Endothelial cell of umbilical vein (primary cell): ENCODE measurements at regions not wholly inside any gene's neighbourhood (a gene's known extent, or its start where the extent isn't known, plus 50 kb on each side); places are given as distances from the start of the nearest gene placed in this dataset.

Source experiments
- BruUV-seq: library from RNA; stranded (reverse); fragments of 400-500 nt; replicated peaks from 2 replicates; lab custom pipeline; 2021; lab: Mats Ljungman, UMichigan
- CTCF ChIA-PET: fragments of 300-600, 350-600 bp; sonication (Branson Sonifier 250); formaldehyde crosslinking; loops from one replicate; lab custom pipeline; 2021; ENCODE audit warnings: antibody characterized with exemption, inconsistent platforms; lab: Charles Lee
- POLR2A ChIA-PET: fragments of 300-600, 350-600 bp; sonication (Branson Sonifier 250); formaldehyde crosslinking; loops from one replicate; lab custom pipeline; 2021; ENCODE audit warnings: antibody characterized with exemption, inconsistent platforms; lab: Charles Lee
- DNase-seq: peaks from one replicate; pipeline ENCODE4 v3.0.0-alpha.2; 2011; ENCODE audit warnings: low read depth, low spot score
- FAIRE-seq: peaks from 2 replicates; lab custom pipeline; 2011; peaks lifted over from hg19 to GRCh38; lab: Jason Lieb, UNC
- H2AFZ ChIP-seq: 2 replicates; pipeline ENCODE4 v1.6.0; 2012; ENCODE audit warnings: low read depth, low read length, control low read depth, inconsistent platforms
- H3K27ac ChIP-seq: 2 replicates; pipeline ENCODE4 v1.5.1; 2011; ENCODE audit warnings: low read depth, mild to moderate bottlenecking, control low read depth, low read length, moderate library complexity; ENCODE audit not compliant: insufficient read depth
- H3K27me3 ChIP-seq, 2 experiments: 2 replicates each; pipeline versions ENCODE4 v1.6.0 to v1.6.1; 2011; ENCODE audit warnings: low read length in 2 of 2, mixed read lengths in 1 of 2; ENCODE audit not compliant: control insufficient read depth in 2 of 2, insufficient read depth in 2 of 2
- H3K36me3 ChIP-seq, 2 experiments: 2 replicates in 1 of 2; 3 replicates in 1 of 2; pipeline ENCODE4 v1.5.1; 2011; ENCODE audit warnings: low read length in 2 of 2, mild to moderate bottlenecking in 1 of 2, moderate library complexity in 1 of 2; ENCODE audit not compliant: control insufficient read depth in 2 of 2, insufficient read depth in 2 of 2; ENCODE audit errors: extremely low read depth in 1 of 2
- H3K4me1 ChIP-seq: 3 replicates; pipeline ENCODE4 v1.5.1; 2011; ENCODE audit warnings: mild to moderate bottlenecking, low read length; ENCODE audit not compliant: control insufficient read depth, insufficient read depth; ENCODE audit errors: extremely low read depth
- H3K4me2 ChIP-seq: 2 replicates; pipeline ENCODE4 v1.6.1; 2011; ENCODE audit warnings: low read length, control low read depth, mixed read lengths; ENCODE audit not compliant: insufficient read depth
- H3K4me3 ChIP-seq, 3 experiments: fragments of 200-600 bp in 1 of 3; sonication (generic), shearing (Covaris generic) in 1 of 3; replicated peaks in 1 of 3; 2 replicates each; pipeline ENCODE4 v1.5.1; 2011 to 2016; ENCODE audit warnings: control low read depth in 3 of 3, low read length in 3 of 3, mild to moderate bottlenecking in 2 of 3, inconsistent platforms in 1 of 3, low read depth in 1 of 3, moderate library complexity in 1 of 3; ENCODE audit not compliant: insufficient read depth in 1 of 3
- H3K79me2 ChIP-seq: 2 replicates; pipeline ENCODE4 v1.6.0; 2012; ENCODE audit warnings: low read length, inconsistent platforms; ENCODE audit not compliant: control insufficient read depth, insufficient read depth
- H3K9ac ChIP-seq: replicated peaks from 2 replicates; pipeline ENCODE3; 2011; ENCODE audit warnings: low read length, control low read depth; ENCODE audit not compliant: insufficient read depth; ENCODE audit errors: extremely low read depth
- H3K9me1 ChIP-seq: replicated peaks from 3 replicates; pipeline ENCODE4 v1.6.0; 2011; ENCODE audit warnings: mild to moderate bottlenecking, low read length; ENCODE audit not compliant: control insufficient read depth, insufficient read depth; ENCODE audit errors: extremely low read depth
- H3K9me3 ChIP-seq: replicated peaks from 2 replicates; pipeline ENCODE4 v1.5.1; 2012; ENCODE audit warnings: low read length, inconsistent platforms; ENCODE audit not compliant: control insufficient read depth, insufficient read depth
- H4K20me1 ChIP-seq: replicated peaks from 2 replicates; pipeline ENCODE3; 2011; ENCODE audit warnings: mild to moderate bottlenecking, low read length; ENCODE audit not compliant: control insufficient read depth, insufficient read depth; ENCODE audit errors: extremely low read depth
- CTCF ChIP-seq, 2 donors: IDR thresholded peaks; 1 replicate in 1 of 2; 2 replicates in 1 of 2; pipeline ENCODE4 v1.5.1; 2011; ENCODE audit warnings: low read length in 2 of 2, mild to moderate bottlenecking in 2 of 2, moderate library complexity in 2 of 2, control low read depth in 1 of 2, inconsistent platforms in 1 of 2, low read depth in 1 of 2; ENCODE audit not compliant: insufficient read depth in 1 of 2; ENCODE audit errors: extremely low read depth in 1 of 2
- EZH2 ChIP-seq: IDR thresholded peaks from 2 replicates; pipeline ENCODE4 v1.6.1; 2012; ENCODE audit warnings: borderline replicate concordance, low read depth, mild to moderate bottlenecking, moderate library complexity, low read length, inconsistent platforms; ENCODE audit not compliant: severe bottlenecking
- FOS ChIP-seq: IDR thresholded peaks from 2 replicates; pipeline ENCODE4 v1.6.1; 2011; ENCODE audit warnings: mild to moderate bottlenecking, low read length, moderate library complexity, borderline replicate concordance; ENCODE audit not compliant: insufficient read depth
- GATA2 ChIP-seq: IDR thresholded peaks from 2 replicates; pipeline ENCODE4 v1.7.0; 2011; ENCODE audit warnings: low read depth, mild to moderate bottlenecking, moderate library complexity, mixed read lengths, low read length; ENCODE audit not compliant: insufficient read length, insufficient read depth
- JUN ChIP-seq: IDR thresholded peaks from 2 replicates; pipeline ENCODE4 v1.6.1; 2011; ENCODE audit warnings: borderline replicate concordance, low read depth; ENCODE audit not compliant: insufficient read length, insufficient read depth
- MYC ChIP-seq: IDR thresholded peaks from one replicate; pipeline ENCODE4 v1.6.1; 2011; ENCODE audit warnings: mild to moderate bottlenecking, low read depth, low read length
- POLR2A ChIP-seq: IDR thresholded peaks from 2 replicates; pipeline ENCODE4 v1.6.1; 2012; ENCODE audit warnings: low read depth, mild to moderate bottlenecking, control low read depth, low read length
- POLR2AphosphoS5 ChIP-seq: IDR thresholded peaks from 2 replicates; pipeline ENCODE4 v1.6.1; 2012; ENCODE audit warnings: low read depth, mild to moderate bottlenecking, control low read depth, low read length, moderate library complexity; ENCODE audit not compliant: insufficient read depth
- dilution Hi-C: fragments of 300-500 bp; cut with MboI; formaldehyde crosslinking; loops from one replicate; pipeline ENCODE4 v1.15.0; 2019; ENCODE audit warnings: low sequenced_read_pairs; ENCODE audit not compliant: extremely low pct_ligation_motif_present
- intact Hi-C: fragments of 100-400 bp; cut with micrococcal nuclease; formaldehyde crosslinking; loops from one replicate; pipeline ENCODE4 v1.10.0; 2022
- TF ChIP-seq, protein P1 (sequence below): IDR thresholded peaks from 2 replicates; pipeline ENCODE4 v1.6.1; 2011; ENCODE audit not compliant: insufficient read depth, insufficient read length

- Histone ChIP-seq H3K27ac (no peak overlapping the region), H2AFZ (no peak overlapping the region), H3K9me1 (no peaks in the 10 kb centered on the region), H3K36me3 (no peaks in the 10 kb centered on the region), H3K9ac (no peak overlapping the region), H3K4me2 (no peak overlapping the region), H3K4me1 (no peaks in the 10 kb centered on the region), H3K9me3 (no peaks in the 10 kb centered on the region), H3K27me3 (no peaks in the 10 kb centered on the region), H4K20me1 (no peaks in the 10 kb centered on the region), H3K79me2 (no peaks in the 10 kb centered on the region), H3K4me3 (no peak overlapping the region)
- intact Hi-C loops: no loop called here
- dilution Hi-C loops: no loop called here
- POLR2A ChIA-PET: no interaction called here
- FAIRE-seq (no peak), DNase-seq (no peak)
- CTCF ChIA-PET: no interaction called here
- no TSS peak for BruUV-seq
- TF ChIP-seq POLR2A: no peak
- TF ChIP-seq JUN: no peak
- no peak for TF ChIP-seq POLR2AphosphoS5
- TF ChIP-seq, protein P1, sequence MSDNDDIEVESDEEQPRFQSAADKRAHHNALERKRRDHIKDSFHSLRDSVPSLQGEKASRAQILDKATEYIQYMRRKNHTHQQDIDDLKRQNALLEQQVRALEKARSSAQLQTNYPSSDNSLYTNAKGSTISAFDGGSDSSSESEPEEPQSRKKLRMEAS: no peak
- TF ChIP-seq CTCF (IDR thresholded peaks at IDR 0.05; ENCODE audit: extremely low read depth in 1 of 2, insufficient read depth in 1 of 2, low read depth in 1 of 2, low read length in 2 of 2): no peak
- TF ChIP-seq EZH2: no peak
- TF ChIP-seq GATA2: no peak
- no peak for TF ChIP-seq FOS
- TF ChIP-seq MYC: no peak
Measured at GRCh38 chr12:92601680-92602079, 101.1 kb upstream of the PLEKHG7 start.
